H1 (cell line): ENCODE measurements at regions not wholly inside any gene's neighbourhood (a gene's known extent, or its start where the extent isn't known, plus 50 kb on each side); places are given as distances from the start of the nearest gene placed in this dataset.

ENCODE experiments used
- CTCF ChIA-PET: fragments of 300-600 bp; sonication (Branson Sonifier 250); formaldehyde crosslinking; loops from one replicate; lab custom pipeline; 2021; ENCODE audit not compliant: partially characterized antibody; lab: Charles Lee
- POLR2A ChIA-PET: fragments of 300-600 bp; sonication (Branson Sonifier 250); formaldehyde crosslinking; loops from one replicate; lab custom pipeline; 2021; ENCODE audit warnings: inconsistent platforms; ENCODE audit not compliant: partially characterized antibody; lab: Charles Lee
- DNase-seq, 2 experiments: peaks; one replicate each; pipeline versions ENCODE4 v3.0.0 to v3.0.0-alpha.2; 2010 to 2022; ENCODE audit warnings: low spot score in 2 of 2, low read depth in 1 of 2, mixed read lengths in 1 of 2
- FAIRE-seq: peaks from 2 replicates; lab custom pipeline; 2011; peaks lifted over from hg19 to GRCh38; lab: Jason Lieb, UNC
- H2AFZ ChIP-seq: 2 replicates; pipeline ENCODE4 v1.8.1; 2012; ENCODE audit warnings: low read length, inconsistent platforms
- H2AK5ac ChIP-seq: 2 replicates; pipeline ENCODE4 v1.6.1; 2013; ENCODE audit warnings: low read depth, low read length
- H2BK120ac ChIP-seq: replicated peaks from 2 replicates; pipeline ENCODE3; 2013; ENCODE audit warnings: low read depth, low read length, inconsistent platforms
- H2BK12ac ChIP-seq: 2 replicates; pipeline ENCODE4 v1.6.1; 2013; ENCODE audit warnings: low read depth, low read length
- H2BK15ac ChIP-seq: 2 replicates; pipeline ENCODE4 v1.6.1; 2013; ENCODE audit warnings: low read length
- H2BK20ac ChIP-seq: 2 replicates; pipeline ENCODE4 v1.6.1; 2013; ENCODE audit warnings: low read length
- H2BK5ac ChIP-seq: 2 replicates; pipeline ENCODE4 v1.6.1; 2013; ENCODE audit warnings: low read depth, low read length
- H3K14ac ChIP-seq: 2 replicates; pipeline ENCODE4 v1.6.1; 2013; ENCODE audit warnings: inconsistent platforms; ENCODE audit not compliant: insufficient read length
- H3K18ac ChIP-seq: 2 replicates; pipeline ENCODE4 v1.6.1; 2013; ENCODE audit warnings: low read length; ENCODE audit errors: extremely low read depth
- H3K23ac ChIP-seq: 2 replicates; pipeline ENCODE4 v1.6.1; 2013; ENCODE audit warnings: inconsistent platforms; ENCODE audit not compliant: insufficient read length
- H3K23me2 ChIP-seq: 2 replicates; pipeline ENCODE4 v1.6.1; 2013; ENCODE audit warnings: low read depth, low read length
- H3K27ac ChIP-seq: 2 replicates; pipeline ENCODE4 v1.6.1; 2011; ENCODE audit warnings: low read depth, low read length, inconsistent platforms
- H3K27me3 ChIP-seq, 4 experiments: replicated peaks in 1 of 4; 1 replicate in 1 of 4; 2 replicates in 3 of 4; pipeline versions ENCODE4 v1.6.1 to v1.8.1; 2011 to 2013; ENCODE audit warnings: low read length in 3 of 4, mild to moderate bottlenecking in 3 of 4, inconsistent platforms in 2 of 4, mixed read lengths in 2 of 4, moderate library complexity in 1 of 4; ENCODE audit not compliant: control insufficient read depth in 3 of 4, insufficient read depth in 3 of 4; ENCODE audit errors: extremely low read depth in 1 of 4
- H3K36me3 ChIP-seq, 4 experiments: 2 replicates each; pipeline versions ENCODE4 v1.6.1 to v1.8.1; 2011 to 2013; ENCODE audit warnings: mild to moderate bottlenecking in 4 of 4, low read length in 3 of 4, moderate library complexity in 2 of 4, control low read depth in 1 of 4, inconsistent platforms in 1 of 4; ENCODE audit not compliant: insufficient read depth in 4 of 4, control insufficient read depth in 2 of 4
- H3K4ac ChIP-seq: replicated peaks from 2 replicates; pipeline ENCODE3; 2013; ENCODE audit warnings: low read length, low read depth, mixed read lengths, inconsistent platforms; ENCODE audit not compliant: insufficient read length
- H3K4me1 ChIP-seq, 4 experiments: replicated peaks in 1 of 4; 1 replicate in 1 of 4; 2 replicates in 3 of 4; pipeline versions ENCODE4 v1.6.1 to v1.8.1; 2011 to 2013; ENCODE audit warnings: low read length in 3 of 4, inconsistent platforms in 2 of 4, mixed read lengths in 1 of 4; ENCODE audit not compliant: insufficient read depth in 4 of 4, control insufficient read depth in 3 of 4
- H3K4me2 ChIP-seq, 2 experiments: 2 replicates each; pipeline versions ENCODE4 v1.6.1 to v1.8.1; 2011 to 2013; ENCODE audit warnings: low read depth in 2 of 2, low read length in 2 of 2, control low read depth in 1 of 2, inconsistent platforms in 1 of 2, mild to moderate bottlenecking in 1 of 2; ENCODE audit not compliant: insufficient read depth in 1 of 2
- H3K4me3 ChIP-seq, 4 experiments: fragments of 200-600, 300-600 bp in 1 of 4; sonication (generic), shearing (Covaris generic), sonication (Bioruptor Twin) in 1 of 4; 2 replicates each; pipeline versions ENCODE4 v1.5.1 to v1.8.1; 2011 to 2016; ENCODE audit warnings: low read length in 4 of 4, low read depth in 3 of 4, control low read depth in 2 of 4, inconsistent platforms in 2 of 4, mild to moderate bottlenecking in 2 of 4, mixed read lengths in 1 of 4, moderate library complexity in 1 of 4; ENCODE audit not compliant: insufficient read depth in 2 of 4; ENCODE audit errors: extremely low read depth in 1 of 4
- H3K56ac ChIP-seq: replicated peaks from 2 replicates; pipeline ENCODE3; 2013; ENCODE audit warnings: low read depth, mild to moderate bottlenecking, mixed read lengths, low read length, inconsistent platforms; ENCODE audit not compliant: insufficient read length
- H3K79me1 ChIP-seq: 2 replicates; pipeline ENCODE4 v1.6.1; 2013; ENCODE audit warnings: low read depth, low read length, control low read depth
- H3K79me2 ChIP-seq, 2 experiments: 2 replicates each; pipeline versions ENCODE4 v1.6.1 to v1.8.1; 2012 to 2013; ENCODE audit warnings: low read length in 2 of 2, mild to moderate bottlenecking in 2 of 2, inconsistent platforms in 1 of 2; ENCODE audit not compliant: insufficient read depth in 2 of 2, control insufficient read depth in 1 of 2
- H3K9ac ChIP-seq, 4 experiments: replicated peaks in 1 of 4; 1 replicate in 1 of 4; 2 replicates in 3 of 4; pipeline versions ENCODE4 v1.6.1 to v1.8.1; 2011 to 2013; ENCODE audit warnings: low read depth in 3 of 4, low read length in 3 of 4, control low read depth in 2 of 4, mild to moderate bottlenecking in 2 of 4, moderate library complexity in 2 of 4, inconsistent platforms in 1 of 4; ENCODE audit errors: extremely low read depth in 1 of 4
- H3K9me3 ChIP-seq, 2 experiments: 2 replicates each; pipeline versions ENCODE4 v1.6.1 to v1.8.1; 2012 to 2013; ENCODE audit warnings: mild to moderate bottlenecking in 2 of 2, moderate library complexity in 2 of 2, control low read depth in 1 of 2, inconsistent platforms in 1 of 2, low read depth in 1 of 2, low read length in 1 of 2, mixed read lengths in 1 of 2; ENCODE audit not compliant: insufficient read depth in 2 of 2
- H4K20me1 ChIP-seq, 2 experiments: replicated peaks in 1 of 2; 2 replicates each; pipeline versions ENCODE3 to v1.8.1; 2011 to 2013; ENCODE audit warnings: inconsistent platforms in 2 of 2, low read length in 2 of 2, mild to moderate bottlenecking in 1 of 2; ENCODE audit not compliant: insufficient read depth in 2 of 2, control insufficient read depth in 1 of 2
- H4K5ac ChIP-seq: 2 replicates; pipeline ENCODE4 v1.6.1; 2013; ENCODE audit warnings: low read length, low read depth, mixed read lengths, inconsistent platforms; ENCODE audit not compliant: insufficient read length
- H4K8ac ChIP-seq: 2 replicates; pipeline ENCODE4 v1.8.0; 2013; ENCODE audit warnings: mild to moderate bottlenecking, moderate library complexity, low read length, inconsistent platforms; ENCODE audit not compliant: insufficient read depth; ENCODE audit errors: extremely low read depth
- H4K91ac ChIP-seq: replicated peaks from 2 replicates; pipeline ENCODE3; 2013; ENCODE audit warnings: low read length, mixed read lengths, inconsistent platforms; ENCODE audit not compliant: insufficient read length
- CHD1 ChIP-seq: IDR thresholded peaks from 2 replicates; pipeline ENCODE4 v1.6.1; 2012; ENCODE audit warnings: low read depth, low read length, improper control_type of control experiment
- E2F6 ChIP-seq: IDR thresholded peaks from 2 replicates; pipeline ENCODE4 v1.6.1; 2012; ENCODE audit warnings: inconsistent platforms
- EP300 ChIP-seq, 2 experiments: IDR thresholded peaks; 1 replicate in 1 of 2; 2 replicates in 1 of 2; pipeline ENCODE4 v1.6.1; 2011 to 2012; ENCODE audit warnings: low read depth in 2 of 2, low read length in 2 of 2, mild to moderate bottlenecking in 2 of 2, borderline replicate concordance in 1 of 2, inconsistent platforms in 1 of 2, moderate library complexity in 1 of 2
- MAX ChIP-seq: IDR thresholded peaks from 2 replicates; pipeline ENCODE4 v1.6.1; 2012; ENCODE audit warnings: inconsistent platforms
- NANOG ChIP-seq: IDR thresholded peaks from 2 replicates; pipeline ENCODE4 v1.6.1; 2011; ENCODE audit warnings: low read length, low read depth, mild to moderate bottlenecking, inconsistent platforms; ENCODE audit not compliant: insufficient read depth, poor library complexity, severe bottlenecking
- NRF1 ChIP-seq: IDR thresholded peaks from 2 replicates; pipeline ENCODE4 v1.6.1; 2011; ENCODE audit warnings: mild to moderate bottlenecking, low read depth, low read length, improper control_type of control experiment
- RFX5 ChIP-seq: IDR thresholded peaks from 2 replicates; pipeline ENCODE4 v1.6.1; 2011; ENCODE audit warnings: low read depth, low read length, improper control_type of control experiment, borderline replicate concordance
- SAP30 ChIP-seq: fragments of 300-600 bp; sonication (generic); IDR thresholded peaks from 2 replicates; pipeline ENCODE4 v1.7.1; 2012; ENCODE audit warnings: low read length, moderate library complexity, mild to moderate bottlenecking, inconsistent platforms; ENCODE audit not compliant: insufficient read depth, insufficient replicate concordance
- SP1 ChIP-seq: IDR thresholded peaks from 2 replicates; pipeline ENCODE4 v1.6.1; 2011; ENCODE audit warnings: low read depth, low read length
- SRF ChIP-seq: IDR thresholded peaks from 2 replicates; pipeline ENCODE4 v1.6.1; 2011; ENCODE audit warnings: mild to moderate bottlenecking, low read depth, low read length, moderate library complexity
- TAF1 ChIP-seq: IDR thresholded peaks from 2 replicates; pipeline ENCODE4 v1.6.1; 2011; ENCODE audit warnings: mild to moderate bottlenecking, low read depth, low read length
- TBP ChIP-seq: IDR thresholded peaks from 2 replicates; pipeline ENCODE4 v1.6.1; 2011; ENCODE audit warnings: low read depth, low read length, improper control_type of control experiment
- WGBS, 2 experiments: shearing (Covaris generic) in 1 of 2; methylation state at CpG; one replicate each; pipeline versions ENCODE4 v1.1.6 to v1.1.7; 2013 to 2015; ENCODE audit warnings: low lambda C conversion rate in 2 of 2, mixed read lengths in 2 of 2, inconsistent platforms in 1 of 2, low coverage in 1 of 2, missing lambda C conversion rate in 1 of 2; ENCODE audit not compliant: insufficient replicate concordance in 2 of 2, insufficient coverage in 1 of 2, insufficient read length in 1 of 2; ENCODE audit errors: extremely low coverage in 1 of 2, missing lambda C conversion rate in 1 of 2; 5-methylcytosine and 5-hydroxymethylcytosine counted together

- Histone ChIP-seq H3K14ac (no peak overlapping the region), H2BK5ac (no peak overlapping the region), H2AFZ (no peak overlapping the region), H3K4ac (no peak overlapping the region), H3K56ac (no peak overlapping the region), H3K27me3 (no peaks in the 10 kb centered on the region), H4K8ac (no peak overlapping the region), H3K4me2 (no peak overlapping the region), H3K18ac (no peak overlapping the region), H3K4me3 (no peak overlapping the region), H2AK5ac (no peak overlapping the region), H2BK12ac (no peak overlapping the region), H2BK15ac (no peak overlapping the region), H2BK20ac (no peak overlapping the region), H3K79me2 (no peaks in the 10 kb centered on the region), H3K23ac (no peak overlapping the region), H3K9ac (no peak overlapping the region), H3K36me3 (no peaks in the 10 kb centered on the region), H3K4me1 (peaks cover 0 to 4% (median 0%) of the 10 kb centered on the region in 4 experiments; a peak in 2 of 7 replicates), H3K9me3 (no peaks in the 10 kb centered on the region), H2BK120ac (no peak overlapping the region), H3K79me1 (no peaks in the 10 kb centered on the region; the same call in 1 of the 2 replicates), H3K23me2 (no peaks in the 10 kb centered on the region), H4K20me1 (peaks cover 0 to 2% of the 10 kb centered on the region in 2 experiments), H3K27ac (no peak overlapping the region), H4K91ac (no peak overlapping the region), H4K5ac (no peak overlapping the region)
- DNase-seq (no peak), FAIRE-seq (no peak)
- WGBS, 2 experiments: 97% methylated on average over 2 of the region's 2 CpGs; no CpG with 5 or more reads in 1 of the 2 experiments
- CTCF ChIA-PET: interaction anchor here (0.7 to 1.8 kb wide), 6 partner anchors 9 to 174 kb away, joined by 3 to 8 read pairs (median 4); no protein-coding TSS in a partner anchor
- POLR2A ChIA-PET: interaction anchor here (0.7 to 1.1 kb wide), 3 partner anchors 8 to 98 kb away, joined by 3 read pairs; no protein-coding TSS in a partner anchor
- TF ChIP-seq SRF: no peak
- TF ChIP-seq E2F6: no peak
- no peak for TF ChIP-seq TBP
- no peak for TF ChIP-seq SP1
- no peak for TF ChIP-seq NANOG
- TF ChIP-seq EP300 (IDR thresholded peaks at IDR 0.05; ENCODE audit: borderline replicate concordance in 1 of 2, low read depth in 2 of 2, low read length in 2 of 2): no peak
- TF ChIP-seq RFX5: no peak
- no peak for TF ChIP-seq SAP30
- TF ChIP-seq CHD1: no peak
- no peak for TF ChIP-seq TAF1
- TF ChIP-seq MAX: no peak
- no peak for TF ChIP-seq NRF1
Observed at GRCh38 chr11:8785998-8786397, 103.4 kb downstream of the RPL27A start.
